Transverse colon (tissue), 3 donors: ENCODE measurements at regions not wholly inside any gene's neighbourhood (a gene's known extent, or its start where the extent isn't known, plus 50 kb on each side); places are given as distances from the start of the nearest gene placed in this dataset.
"Not testable (repeated sequence)": the region's sequence is repeated elsewhere in the genome, so short reads cannot be mapped to it uniquely, and the experiment has no call there.

ENCODE experiments used
- POLR2A ChIP-seq: fragments of 450-650 bp; IDR thresholded peaks from one replicate; pipeline ENCODE4 v1.6.1; 2016; ENCODE audit warnings: antibody characterized with exemption, mild to moderate bottlenecking, moderate library complexity
- TF ChIP-seq, protein P1 (sequence below), 5 experiments: fragments of 200-600 bp in 3 of 5; fragments of 450-650 bp in 2 of 5; sonication (generic) in 3 of 5; IDR thresholded peaks; 1 replicate in 2 of 5; 2 replicates in 3 of 5; pipeline ENCODE4 v1.5.1; 2016 to 2017; ENCODE audit warnings: antibody characterized with exemption in 5 of 5, inconsistent platforms in 3 of 5, mild to moderate bottlenecking in 2 of 5, moderate library complexity in 1 of 5

DNA sequence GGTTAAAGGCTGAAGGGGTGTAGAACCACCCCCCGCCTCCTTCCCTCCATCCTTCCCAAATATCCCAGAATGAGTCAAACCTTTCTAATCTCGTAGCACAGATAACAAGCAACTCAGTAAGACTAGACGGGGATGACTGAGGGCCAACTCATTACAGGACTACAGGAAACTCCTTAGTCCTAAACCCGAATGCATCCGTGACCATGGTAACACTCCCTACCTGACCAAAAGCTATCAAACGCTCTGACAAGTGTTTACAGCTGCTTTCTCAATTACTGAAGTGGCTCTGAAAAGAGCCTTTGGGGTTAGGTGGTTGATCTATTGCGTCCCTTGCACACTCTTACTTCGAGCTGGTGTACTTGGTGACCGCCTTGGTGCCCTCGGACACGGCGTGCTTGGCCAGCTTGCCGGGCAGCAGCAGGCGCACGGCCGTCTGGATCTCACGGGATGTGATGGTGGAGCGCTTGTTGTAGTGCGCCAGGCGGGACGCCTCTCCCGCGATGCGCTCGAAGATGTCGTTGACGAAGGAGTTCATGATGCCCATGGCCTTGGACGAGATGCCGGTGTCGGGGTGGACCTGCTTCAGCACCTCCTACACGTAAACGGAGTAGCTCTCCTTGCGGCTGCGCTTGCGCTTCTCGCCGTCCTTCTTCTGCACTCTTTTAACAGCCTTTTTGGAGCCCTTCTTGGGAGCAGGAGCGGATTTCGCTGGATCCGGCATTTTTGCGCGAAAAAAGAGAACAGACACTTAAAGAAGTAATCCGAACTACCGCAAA is 67.4 kb downstream of the FAM72B start:
- TF ChIP-seq, protein P1, sequence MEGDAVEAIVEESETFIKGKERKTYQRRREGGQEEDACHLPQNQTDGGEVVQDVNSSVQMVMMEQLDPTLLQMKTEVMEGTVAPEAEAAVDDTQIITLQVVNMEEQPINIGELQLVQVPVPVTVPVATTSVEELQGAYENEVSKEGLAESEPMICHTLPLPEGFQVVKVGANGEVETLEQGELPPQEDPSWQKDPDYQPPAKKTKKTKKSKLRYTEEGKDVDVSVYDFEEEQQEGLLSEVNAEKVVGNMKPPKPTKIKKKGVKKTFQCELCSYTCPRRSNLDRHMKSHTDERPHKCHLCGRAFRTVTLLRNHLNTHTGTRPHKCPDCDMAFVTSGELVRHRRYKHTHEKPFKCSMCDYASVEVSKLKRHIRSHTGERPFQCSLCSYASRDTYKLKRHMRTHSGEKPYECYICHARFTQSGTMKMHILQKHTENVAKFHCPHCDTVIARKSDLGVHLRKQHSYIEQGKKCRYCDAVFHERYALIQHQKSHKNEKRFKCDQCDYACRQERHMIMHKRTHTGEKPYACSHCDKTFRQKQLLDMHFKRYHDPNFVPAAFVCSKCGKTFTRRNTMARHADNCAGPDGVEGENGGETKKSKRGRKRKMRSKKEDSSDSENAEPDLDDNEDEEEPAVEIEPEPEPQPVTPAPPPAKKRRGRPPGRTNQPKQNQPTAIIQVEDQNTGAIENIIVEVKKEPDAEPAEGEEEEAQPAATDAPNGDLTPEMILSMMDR (IDR thresholded peaks at IDR 0.05), result not testable (repeated sequence)
- not testable (repeated sequence) for TF ChIP-seq POLR2A
